ENCODE measurements at regions not wholly inside any gene's neighbourhood (a gene's known extent, or its start where the extent isn't known, plus 50 kb on each side); places are given as distances from the start of the nearest gene placed in this dataset.

- no peak for TF ChIP-seq CTCF (IDR thresholded peaks at IDR 0.05)
- TF ChIP-seq POLR2AphosphoS5 (IDR thresholded peaks at IDR 0.05), result no peak
- TF ChIP-seq POLR2A (IDR thresholded peaks at IDR 0.05), result no peak
These were observed 67.1 kb upstream of the GRAMD1B start for GRCh38 chr11:123362941-123363340.

All from prostate gland (tissue), 2 donors.